HG03135 (cell line): ENCODE measurements at regions not wholly inside any gene's neighbourhood (a gene's known extent, or its start where the extent isn't known, plus 50 kb on each side); places are given as distances from the start of the nearest gene placed in this dataset.

Experiments used
- ATAC-seq: cut with Tn5 transposase; IDR thresholded peaks from one replicate; pipeline ENCODE4 v1.9.1; 2021; ENCODE audit warnings: mild to moderate bottlenecking, moderate library complexity; ENCODE audit not compliant: unreplicated experiment

DNA sequence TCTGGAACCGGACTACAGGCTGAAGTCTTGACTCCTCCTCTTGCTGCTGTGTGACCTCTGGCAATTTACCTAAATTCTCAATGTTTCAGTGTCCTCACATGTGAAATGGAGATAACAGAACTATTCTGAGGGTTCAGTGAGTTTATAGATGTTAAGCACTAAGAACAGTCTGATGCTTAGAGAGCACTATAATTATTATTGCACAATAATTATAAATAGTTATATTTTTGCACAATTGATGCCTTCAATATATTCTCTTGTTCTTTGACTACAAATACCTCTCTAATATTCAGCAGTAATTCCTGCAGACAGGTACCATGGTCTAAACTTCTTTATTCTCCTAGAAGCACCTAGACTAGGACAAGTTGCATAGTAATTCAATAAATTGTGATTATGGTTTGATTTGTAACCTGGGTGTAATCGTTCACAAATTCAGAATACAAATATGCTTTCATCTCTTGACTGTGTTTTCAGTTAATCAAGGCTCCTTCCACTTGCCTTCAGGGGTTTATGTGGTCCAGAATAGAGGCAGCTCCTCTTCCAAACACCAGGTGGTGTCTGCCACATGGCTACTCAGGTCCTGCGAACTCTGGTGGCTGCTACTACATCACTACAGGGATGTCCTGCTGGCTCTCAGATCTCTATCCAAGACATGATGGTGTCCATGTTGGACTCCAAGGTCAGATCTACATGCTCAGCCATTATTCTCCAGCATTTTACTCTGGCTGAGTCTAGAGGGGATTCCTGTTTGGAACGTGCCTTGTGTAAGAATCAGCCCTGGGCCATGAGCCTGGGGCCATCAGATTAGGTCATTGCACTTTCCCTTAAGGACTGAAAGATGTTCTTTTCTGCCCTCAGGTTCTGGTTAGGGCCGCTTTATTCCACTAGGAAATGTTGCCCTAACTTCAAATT is 103.4 kb downstream of the QRFPR start:
- peak; percentile 44 for ATAC-seq

DNA sequence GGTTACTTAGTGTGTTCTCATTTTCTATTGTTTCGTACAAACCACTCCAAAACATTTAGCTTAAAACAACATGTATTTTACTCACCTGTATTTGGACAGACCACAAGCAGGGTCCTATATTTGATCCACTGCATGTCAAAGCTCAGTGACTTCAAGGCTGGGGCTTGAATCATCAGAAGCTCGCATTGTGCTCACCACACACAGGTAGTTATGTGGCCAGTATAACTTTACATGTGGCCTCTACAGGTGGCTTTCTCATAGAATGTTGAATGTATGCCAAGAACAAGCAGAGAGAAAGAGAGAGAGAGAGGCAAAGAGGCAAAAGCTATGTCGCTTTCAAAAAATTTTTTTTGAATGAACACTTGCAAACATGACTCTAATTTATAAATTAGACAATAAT is 107.6 kb downstream of the QRFPR start:
- no peak for ATAC-seq

- ATAC-seq = peak; percentile 79
These were observed 108.3 kb downstream of the QRFPR start for GRCh38 chr4:121272526-121272925.

GRCh38 chr4:121270389-121270788 is 106.3 kb upstream of the TNIP3 start:
- no peak for ATAC-seq

GRCh38 chr4:121269001-121269400 is 104.9 kb upstream of the TNIP3 start:
- ATAC-seq = no peak

DNA sequence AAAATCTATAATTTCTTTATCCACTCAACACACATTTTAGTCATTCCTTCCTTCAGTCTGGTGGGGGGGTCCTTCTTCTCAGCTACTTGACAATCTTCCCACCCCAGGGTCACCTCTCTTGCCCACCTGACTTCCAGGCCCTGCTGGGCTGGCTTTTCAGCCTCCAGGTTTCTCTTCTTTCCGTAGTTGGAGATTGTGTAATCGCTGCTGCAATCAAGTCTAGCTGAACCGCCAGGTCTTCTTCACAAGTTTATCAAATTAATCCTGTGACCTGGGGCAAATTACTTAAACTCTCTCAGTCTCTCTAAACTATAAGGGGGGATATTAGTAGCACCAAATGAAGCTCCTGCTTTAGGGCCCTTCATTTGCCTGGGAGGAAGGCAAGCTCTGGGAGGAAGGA is 102.9 kb upstream of the TNIP3 start:
- ATAC-seq = no peak

DNA sequence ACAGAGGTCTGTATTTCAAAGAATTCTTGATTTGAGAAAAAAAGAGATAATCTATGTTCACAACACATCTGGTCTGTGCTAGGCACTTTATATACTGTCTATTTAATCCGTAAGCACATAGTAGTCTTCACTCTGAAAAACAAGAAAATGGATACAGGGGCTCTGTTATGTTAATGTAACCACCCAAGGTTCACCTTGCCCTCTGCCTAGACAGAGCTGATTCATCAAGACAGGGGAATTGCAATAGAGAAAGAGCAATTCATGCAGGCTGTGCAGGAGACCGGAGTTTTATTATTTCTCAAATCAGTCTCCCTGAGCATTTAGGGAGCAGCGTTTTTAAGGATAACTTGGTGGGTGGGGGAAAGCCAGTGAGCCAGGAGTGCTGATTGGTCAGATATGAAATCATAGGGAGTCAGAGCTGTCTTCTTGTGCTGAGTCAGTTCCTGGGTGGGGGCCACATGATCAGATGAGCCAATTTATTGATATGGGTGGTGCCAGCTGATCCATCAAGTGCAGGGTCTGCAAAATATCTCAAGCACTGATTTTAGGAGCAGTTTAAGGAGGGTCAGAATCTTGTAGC is 92.9 kb upstream of the TNIP3 start:
- ATAC-seq = no peak

DNA sequence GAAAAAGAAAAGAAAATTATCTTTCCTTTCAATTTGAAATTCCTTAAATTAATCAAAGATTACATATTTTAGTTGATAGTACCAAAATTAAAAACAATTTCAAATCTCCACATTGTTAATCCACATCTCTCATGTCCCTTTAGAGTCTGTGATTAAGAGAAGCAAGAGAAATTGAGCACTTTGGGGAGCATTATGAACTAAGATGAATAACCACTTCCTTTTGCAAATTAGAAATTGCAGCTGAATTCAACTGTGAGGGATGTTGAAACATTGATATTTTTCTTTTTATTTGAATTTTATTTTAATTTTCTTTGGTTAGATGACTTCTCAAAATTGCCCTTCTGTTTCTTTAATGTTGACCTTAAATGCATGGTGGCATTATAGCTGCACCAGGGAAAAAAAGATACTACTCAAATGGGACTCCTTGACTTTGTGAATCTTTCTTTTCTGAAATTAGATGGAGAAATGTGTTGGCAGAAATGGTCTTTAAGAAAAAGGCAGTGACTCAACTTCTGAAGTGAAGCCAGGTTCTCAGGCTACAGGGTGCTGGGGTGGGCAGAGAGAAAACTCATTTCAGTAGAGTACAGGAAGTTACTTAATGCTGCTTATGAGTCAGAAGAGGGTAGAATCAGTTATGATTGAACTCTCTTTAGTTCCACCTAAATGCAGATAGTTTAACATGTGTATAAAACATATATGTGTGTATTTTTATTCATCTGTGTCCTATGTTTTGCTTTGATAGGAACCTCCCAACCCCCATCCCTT is 92.0 kb upstream of the TNIP3 start:
- peak; percentile 99 for ATAC-seq

DNA sequence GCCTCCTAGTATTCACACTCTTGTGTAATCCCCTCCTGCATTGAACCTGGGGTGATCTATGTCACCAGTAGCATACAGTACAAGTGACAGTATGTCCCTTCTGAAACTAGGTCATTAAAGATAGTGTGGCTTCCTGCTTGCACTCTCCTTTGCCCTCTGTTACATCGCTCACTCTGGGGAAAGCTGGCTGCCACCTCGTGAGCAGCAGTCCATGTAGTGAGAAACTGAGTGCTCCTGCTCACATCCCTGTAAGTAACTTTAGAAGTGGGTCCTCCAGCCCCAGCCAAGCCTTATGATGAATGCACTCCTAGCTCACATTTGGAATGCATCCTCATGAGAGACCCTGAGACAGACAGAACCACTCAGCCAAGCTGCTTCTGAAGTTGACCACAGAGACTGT is 89.8 kb upstream of the TNIP3 start:
- no peak for ATAC-seq

- ATAC-seq = no peak
These were observed 88.2 kb upstream of the TNIP3 start for GRCh38 chr4:121252224-121252806.

- no peak for ATAC-seq
These were observed 84.6 kb upstream of the TNIP3 start for GRCh38 chr4:121248747-121249146.

DNA sequence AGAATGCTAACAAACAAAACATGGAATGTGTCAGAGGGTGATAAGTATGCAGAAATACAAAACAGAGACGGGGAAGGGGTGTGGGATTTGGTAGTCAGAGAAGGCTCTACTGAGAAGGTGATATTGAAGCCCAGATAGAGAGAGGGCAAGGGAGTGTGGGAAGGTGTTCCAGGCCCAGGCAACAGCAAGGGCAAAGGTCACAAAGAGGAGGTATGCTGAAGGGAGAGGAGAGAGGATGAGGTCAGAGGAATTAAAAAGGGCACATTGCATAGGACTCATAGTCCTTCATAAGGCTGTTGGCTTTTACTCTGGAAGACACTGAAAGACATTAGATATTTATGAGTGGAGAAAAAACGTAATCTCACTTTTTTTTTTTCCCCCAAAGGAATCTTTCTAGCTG is 82.6 kb upstream of the TNIP3 start:
- ATAC-seq = no peak

DNA sequence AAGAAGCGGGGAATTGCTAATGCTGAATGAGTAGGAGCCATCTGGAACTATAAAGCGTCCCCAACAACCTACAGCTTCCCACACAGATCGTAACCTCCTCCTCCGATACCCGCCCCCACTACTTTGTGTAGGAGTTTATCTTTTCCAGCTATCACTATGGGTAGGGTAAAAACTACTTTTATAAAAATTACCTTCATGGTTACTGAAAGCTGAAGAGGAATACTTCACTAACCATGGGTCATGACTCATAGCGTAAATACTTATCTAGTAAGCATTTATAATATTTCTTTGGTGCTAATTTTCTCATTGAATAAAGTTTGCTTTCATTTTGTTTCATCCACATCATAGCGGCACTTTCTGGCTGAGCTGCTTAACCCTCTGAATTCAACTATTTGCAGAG is 79.4 kb upstream of the TNIP3 start:
- no peak for ATAC-seq

- no peak for ATAC-seq
These were observed 78.1 kb upstream of the TNIP3 start for GRCh38 chr4:121242188-121242750.

DNA sequence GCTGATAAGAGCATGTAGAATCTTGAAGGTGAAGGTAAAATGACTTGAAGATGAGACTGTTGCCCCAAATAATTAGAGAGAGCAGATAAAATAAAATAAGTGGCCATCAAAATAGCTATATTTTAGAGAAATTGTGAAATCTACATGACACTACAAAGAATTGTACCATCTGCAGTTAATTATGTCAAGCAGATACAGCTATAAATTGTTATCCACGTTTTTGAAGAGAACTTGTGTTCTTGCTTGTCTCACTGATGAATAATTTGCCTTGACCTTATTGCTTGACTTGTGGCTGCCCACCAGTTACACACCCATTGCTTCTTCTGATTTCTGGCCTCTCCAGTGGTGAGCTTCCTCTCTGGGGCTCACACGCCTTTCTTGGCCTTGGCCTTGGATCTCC is 75.8 kb upstream of the TNIP3 start:
- ATAC-seq = no peak

DNA sequence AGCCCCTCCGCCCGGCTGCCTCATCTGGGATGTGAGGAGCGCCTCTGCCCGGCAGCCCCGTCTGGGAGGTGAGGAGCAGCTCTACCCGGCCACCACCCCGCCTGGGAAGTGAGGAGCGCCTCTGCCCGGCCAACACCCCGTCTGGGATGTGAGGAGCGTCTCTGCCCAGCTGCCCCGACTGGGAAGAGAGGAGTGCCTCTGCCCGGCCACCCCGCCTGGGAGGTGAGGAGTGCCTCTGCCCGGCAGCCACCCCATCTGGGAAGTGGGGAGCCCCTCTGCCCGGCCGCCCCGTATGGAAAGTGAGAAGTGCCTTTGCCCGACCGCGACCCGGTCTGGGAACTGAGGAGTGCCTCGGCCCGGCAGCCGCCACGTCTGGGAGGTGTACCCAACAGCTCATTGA is 74.3 kb upstream of the TNIP3 start:
- ATAC-seq = no peak

DNA sequence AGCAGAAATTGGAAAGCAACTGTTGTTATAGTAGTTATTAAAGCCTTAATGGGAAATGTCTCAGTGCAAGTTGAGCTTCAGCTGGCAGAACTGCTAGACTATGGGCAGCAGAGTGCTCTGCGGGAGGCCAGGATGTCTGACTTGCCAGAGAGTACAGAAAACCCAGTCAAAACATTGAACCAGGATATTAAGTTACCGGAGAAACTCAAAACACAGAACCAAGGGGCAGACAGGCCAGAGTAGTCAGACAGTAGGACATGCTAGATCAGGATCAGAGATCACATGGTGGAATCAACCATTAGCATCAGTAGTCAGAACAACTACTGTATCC is 72.9 kb upstream of the TNIP3 start:
- no peak for ATAC-seq

GRCh38 chr4:121236353-121237068 is 72.4 kb upstream of the TNIP3 start:
- ATAC-seq = no peak

DNA sequence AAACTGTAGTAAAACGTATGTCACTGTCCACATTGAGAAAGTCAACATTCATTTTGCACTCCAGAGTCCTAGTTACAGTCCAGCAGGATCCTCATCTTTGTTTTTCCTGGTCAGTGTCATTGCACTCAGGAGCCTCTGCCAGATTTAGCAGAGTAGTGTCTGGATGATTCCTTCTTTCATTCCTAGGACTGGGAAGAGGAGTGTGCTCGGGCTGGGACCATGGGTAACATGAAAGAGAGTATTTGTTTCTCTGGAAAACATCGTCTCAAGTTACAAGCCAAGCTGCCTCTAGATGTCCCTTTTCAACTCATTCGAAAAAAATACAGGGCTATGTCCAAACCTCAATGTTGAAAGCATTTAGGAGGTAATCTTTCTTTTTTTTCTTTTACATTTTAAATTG is 69.9 kb upstream of the TNIP3 start:
- ATAC-seq = no peak

GRCh38 chr4:121229993-121230392 is 65.9 kb upstream of the TNIP3 start:
- no peak for ATAC-seq

DNA sequence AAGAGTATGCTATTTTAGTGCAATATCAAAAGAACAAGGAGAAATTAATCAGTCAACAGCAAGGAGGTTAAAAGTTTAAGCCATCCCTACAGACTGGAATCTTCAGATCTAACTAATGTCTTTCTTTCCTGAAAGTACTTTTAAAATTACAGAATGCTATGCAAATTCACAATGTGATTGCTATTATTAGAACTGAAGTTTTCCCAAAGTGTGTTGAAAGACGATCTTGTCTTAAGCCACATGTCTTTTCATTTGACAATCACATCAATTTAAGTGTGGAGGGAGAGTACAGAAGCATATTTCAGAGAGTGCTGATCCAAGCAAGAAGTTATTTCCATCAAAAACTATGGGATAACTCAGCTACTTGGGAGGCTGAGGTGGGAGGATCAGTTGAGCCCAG is 64.7 kb upstream of the TNIP3 start:
- no peak for ATAC-seq
